Gastroesophageal sphincter (tissue), 4 donors: ENCODE measurements at regions not wholly inside any gene's neighbourhood (a gene's known extent, or its start where the extent isn't known, plus 50 kb on each side); places are given as distances from the start of the nearest gene placed in this dataset.

ENCODE experiments used
- ATAC-seq: fragments of 150-250 bp; one replicate; pipeline ENCODE4 v1.9.1; 2016; ENCODE audit warnings: mild to moderate bottlenecking, moderate library complexity
- H3K27ac ChIP-seq, 4 donors: fragments of 200-600 bp; sonication (generic) in 3 of 4; 1 replicate in 3 of 4; 2 replicates in 1 of 4; pipeline ENCODE4 v1.5.1; 2016 to 2019
- H3K27me3 ChIP-seq: fragments of 200-600 bp; sonication (generic); one replicate; pipeline ENCODE4 v1.5.1; 2019
- H3K36me3 ChIP-seq, 2 donors: fragments of 200-600 bp; sonication (generic); one replicate each; pipeline ENCODE4 v1.5.1; 2019; ENCODE audit warnings: control low read depth in 1 of 2
- H3K4me1 ChIP-seq, 3 donors: fragments of 200-600 bp; sonication (generic); 1 replicate in 2 of 3; 2 replicates in 1 of 3; pipeline ENCODE4 v1.5.1; 2016 to 2019; ENCODE audit warnings: control low read depth in 2 of 3
- H3K4me3 ChIP-seq, 2 donors: fragments of 200-600 bp; sonication (generic); one replicate each; pipeline ENCODE4 v1.5.1; 2019; ENCODE audit warnings: mild to moderate bottlenecking in 1 of 2, moderate library complexity in 1 of 2
- H3K9me3 ChIP-seq, 3 donors: fragments of 200-600 bp; sonication (generic); one replicate each; pipeline ENCODE4 v1.5.1; 2017 to 2019; ENCODE audit warnings: control low read depth in 2 of 3
- CTCF ChIP-seq, 4 experiments: fragments of 200-600 bp in 2 of 4; fragments of 450-650 bp in 2 of 4; sonication (generic) in 1 of 4; IDR thresholded peaks; one replicate each; pipeline ENCODE4 v1.5.1; 2017 to 2019; ENCODE audit warnings: antibody characterized with exemption in 4 of 4, mild to moderate bottlenecking in 2 of 4, moderate library complexity in 2 of 4
- EP300 ChIP-seq: sonication (generic); formaldehyde crosslinking; IDR thresholded peaks from one replicate; pipeline ENCODE4 v1.6.1; 2017; ENCODE audit warnings: antibody characterized with exemption, mild to moderate bottlenecking
- POLR2A ChIP-seq, 2 donors: fragments of 450-650 bp; IDR thresholded peaks; one replicate each; pipeline ENCODE4 v1.6.1; 2017; ENCODE audit warnings: antibody characterized with exemption in 2 of 2, mild to moderate bottlenecking in 2 of 2, moderate library complexity in 1 of 2
- POLR2AphosphoS5 ChIP-seq: sonication (generic); formaldehyde crosslinking; IDR thresholded peaks from one replicate; pipeline ENCODE4 v1.6.1; 2017; ENCODE audit warnings: antibody characterized with exemption
- WGBS, 2 donors: methylation state at CpG; one replicate each; pipeline ENCODE4 v1.1.5; 2018; ENCODE audit warnings: low coverage in 1 of 2; 5-methylcytosine and 5-hydroxymethylcytosine counted together

GRCh38 chr5:155098433-155098832 lies 84.9 kb downstream of the KIF4B start:
- ATAC-seq = no peak
- no peaks in the 10 kb centered on the region for H3K9me3 ChIP-seq
- H3K36me3 ChIP-seq = no peaks in the 10 kb centered on the region
- H3K4me3 ChIP-seq = no peak overlapping the region
- WGBS, 2 donors = 11 to 88% methylated on average over 1 of the region's 1 CpG
- H3K27me3 ChIP-seq = no peaks in the 10 kb centered on the region
- H3K27ac ChIP-seq = no peak overlapping the region
- H3K4me1 ChIP-seq = peaks cover 0 to 14% (median 6%) of the 10 kb centered on the region in 3 donors
- TF ChIP-seq POLR2A (IDR thresholded peaks at IDR 0.05) (no peak), CTCF (IDR thresholded peaks at IDR 0.05) (no peak), EP300 (no peak), POLR2AphosphoS5 (no peak)

GRCh38 chr5:155101697-155102096 lies 88.1 kb downstream of the KIF4B start:
- no peak for ATAC-seq
- H3K4me3 ChIP-seq = no peak overlapping the region
- H3K4me1 ChIP-seq = no peaks in the 10 kb centered on the region
- TF ChIP-seq POLR2AphosphoS5 (no peak), EP300 (no peak), POLR2A (IDR thresholded peaks at IDR 0.05) (no peak), CTCF (IDR thresholded peaks at IDR 0.05) (no peak)
- H3K9me3 ChIP-seq = no peaks in the 10 kb centered on the region
- no peaks in the 10 kb centered on the region for H3K27me3 ChIP-seq
- 49 to 68% methylated on average over 2 of the region's 2 CpGs for WGBS, 2 donors
- H3K27ac ChIP-seq = no peak overlapping the region
- H3K36me3 ChIP-seq = no peaks in the 10 kb centered on the region

GRCh38 chr5:155103146-155103545 lies 89.6 kb downstream of the KIF4B start:
- H3K36me3 ChIP-seq = no peaks in the 10 kb centered on the region
- H3K4me1 ChIP-seq = no peaks in the 10 kb centered on the region
- no peak overlapping the region for H3K27ac ChIP-seq
- H3K4me3 ChIP-seq = no peak overlapping the region
- no peaks in the 10 kb centered on the region for H3K9me3 ChIP-seq
- 55 to 74% methylated on average over 3 to 4 of the region's 4 CpGs for WGBS, 2 donors
- no peak for TF ChIP-seq EP300
- TF ChIP-seq CTCF (IDR thresholded peaks at IDR 0.05) = no peak
- TF ChIP-seq POLR2AphosphoS5 = no peak
- no peak for TF ChIP-seq POLR2A (IDR thresholded peaks at IDR 0.05)
- no peak for ATAC-seq
- no peaks in the 10 kb centered on the region for H3K27me3 ChIP-seq

GRCh38 chr5:155104441-155104840 lies 90.9 kb downstream of the KIF4B start:
- no peaks in the 10 kb centered on the region for H3K36me3 ChIP-seq
- no peak overlapping the region for H3K27ac ChIP-seq
- H3K4me3 ChIP-seq = no peak overlapping the region
- WGBS, 2 donors = 89 to 93% methylated on average over 2 of the region's 2 CpGs
- H3K4me1 ChIP-seq = no peaks in the 10 kb centered on the region
- TF ChIP-seq EP300 (no peak), CTCF (IDR thresholded peaks at IDR 0.05) (no peak), POLR2A (IDR thresholded peaks at IDR 0.05) (no peak), POLR2AphosphoS5 (no peak)
- ATAC-seq = no peak
- H3K27me3 ChIP-seq = no peaks in the 10 kb centered on the region
- H3K9me3 ChIP-seq = no peaks in the 10 kb centered on the region

- Histone ChIP-seq H3K4me1 (no peaks in the 10 kb centered on the region), H3K36me3 (no peaks in the 10 kb centered on the region), H3K27me3 (no peaks in the 10 kb centered on the region), H3K9me3 (no peaks in the 10 kb centered on the region), H3K27ac (no peak overlapping the region), H3K4me3 (no peak overlapping the region)
- WGBS, 2 donors = 89 to 94% methylated on average over 3 to 4 of the region's 4 CpGs
- TF ChIP-seq POLR2A (IDR thresholded peaks at IDR 0.05) (no peak), EP300 (no peak), POLR2AphosphoS5 (no peak), CTCF (IDR thresholded peaks at IDR 0.05) (no peak)
- ATAC-seq = no peak
Observed at GRCh38 chr5:155106221-155106620, 92.7 kb downstream of the KIF4B start.
